OCI-LY1 (cell line): ENCODE measurements at regions not wholly inside any gene's neighbourhood (a gene's known extent, or its start where the extent isn't known, plus 50 kb on each side); places are given as distances from the start of the nearest gene placed in this dataset.

Source experiments
- H2AFZ ChIP-seq: fragments of 200-600 bp; sonication (generic), shearing (Covaris generic); 2 replicates; pipeline ENCODE4 v1.6.0; 2014; ENCODE audit warnings: antibody characterized with exemption, mild to moderate bottlenecking, low read length
- H3F3A ChIP-seq: fragments of 200-600 bp; sonication (generic), shearing (Covaris generic); 2 replicates; pipeline ENCODE4 v1.6.0; 2014; ENCODE audit warnings: mild to moderate bottlenecking, antibody characterized with exemption, low read length, moderate library complexity; ENCODE audit not compliant: insufficient read depth
- H3K27ac ChIP-seq: fragments of 200-600 bp; sonication (generic); 2 replicates; pipeline ENCODE4 v1.5.1; 2014; ENCODE audit warnings: low read length, mixed run types, mild to moderate bottlenecking, low read depth; ENCODE audit not compliant: poor library complexity, severe bottlenecking
- H3K27me3 ChIP-seq: fragments of 200-600 bp; sonication (generic); 2 replicates; pipeline ENCODE4 v1.6.0; 2014; ENCODE audit warnings: antibody characterized with exemption, mild to moderate bottlenecking, low read length, moderate library complexity; ENCODE audit not compliant: insufficient read depth
- H3K36me3 ChIP-seq: fragments of 200-600 bp; sonication (generic); 2 replicates; pipeline ENCODE4 v1.6.1; 2014; ENCODE audit warnings: mild to moderate bottlenecking, antibody characterized with exemption, low read length, moderate library complexity, mixed read lengths; ENCODE audit not compliant: insufficient read depth
- H3K4me1 ChIP-seq: fragments of 200-600 bp; sonication (generic); 2 replicates; pipeline ENCODE4 v1.5.1; 2014; ENCODE audit warnings: mild to moderate bottlenecking, low read length, moderate library complexity; ENCODE audit not compliant: insufficient read depth, severe bottlenecking
- H3K4me2 ChIP-seq: fragments of 200-600 bp; sonication (generic), shearing (Covaris generic); 2 replicates; pipeline ENCODE4 v1.6.1; 2014; ENCODE audit warnings: low read length
- H3K4me3 ChIP-seq: fragments of 200-600 bp; sonication (generic); 2 replicates; pipeline ENCODE4 v1.5.1; 2014; ENCODE audit warnings: low read length, low read depth, mild to moderate bottlenecking, mixed read lengths; ENCODE audit not compliant: poor library complexity, severe bottlenecking
- H3K79me2 ChIP-seq: fragments of 200-600 bp; shearing (Covaris generic); 2 replicates; pipeline ENCODE4 v1.6.1; 2016; ENCODE audit warnings: mixed run types, low read length, mixed read lengths; ENCODE audit not compliant: insufficient read depth
- H3K9ac ChIP-seq: fragments of 200-600 bp; sonication (generic), shearing (Covaris generic); 2 replicates; pipeline ENCODE4 v1.6.1; 2014; ENCODE audit warnings: mild to moderate bottlenecking, low read length, mixed read lengths
- H3K9me2 ChIP-seq: fragments of 200-600 bp; sonication (generic), shearing (Covaris generic); 2 replicates; pipeline ENCODE4 v1.6.1; 2014; ENCODE audit warnings: low read depth, mild to moderate bottlenecking, low read length, mixed read lengths
- H3K9me3 ChIP-seq: fragments of 200-600 bp; shearing (Covaris generic); 2 replicates; pipeline ENCODE4 v1.6.1; 2014; ENCODE audit warnings: low read length, mixed read lengths
- H4K20me1 ChIP-seq: fragments of 200-600 bp; sonication (generic), shearing (Covaris generic); 2 replicates; pipeline ENCODE4 v1.6.0; 2016; ENCODE audit warnings: mild to moderate bottlenecking, low read length; ENCODE audit not compliant: insufficient read depth
- EZH2 ChIP-seq: fragments of 200-600 bp; sonication (generic), shearing (Covaris generic); IDR thresholded peaks from 2 replicates; pipeline ENCODE4 v1.8.0; 2017; ENCODE audit warnings: borderline replicate concordance, mixed run types, mild to moderate bottlenecking, antibody characterized with exemption, low read length, moderate library complexity, mixed read lengths
- TF ChIP-seq, protein P1 (sequence below): fragments of 200-600 bp; sonication (generic), shearing (Covaris generic); IDR thresholded peaks from 2 replicates; pipeline ENCODE4 v1.5.1; 2017; ENCODE audit warnings: mild to moderate bottlenecking, antibody characterized with exemption, low read length, moderate library complexity, mixed read lengths

DNA sequence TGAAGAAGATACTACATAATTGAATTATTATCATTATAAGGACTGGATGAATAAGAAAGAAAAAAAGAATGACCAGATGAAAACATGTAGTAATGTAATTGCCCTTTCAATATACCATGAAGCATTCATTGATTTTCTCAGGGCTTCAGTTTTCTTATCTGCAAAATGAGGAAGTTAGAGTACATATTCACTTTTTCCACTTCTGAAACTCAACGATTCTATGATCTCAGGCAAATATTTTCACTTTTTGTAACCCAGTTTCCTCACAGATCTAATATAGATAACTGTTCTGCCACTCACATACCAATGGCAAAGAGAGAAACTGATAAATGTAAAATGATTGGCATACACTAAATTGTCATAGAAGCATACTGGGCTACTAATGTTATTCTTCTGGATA lies 856.6 kb upstream of the KLHL1 start:
- no peaks in the 10 kb centered on the region for H3K27me3 ChIP-seq
- no peak overlapping the region for H3K27ac ChIP-seq

DNA sequence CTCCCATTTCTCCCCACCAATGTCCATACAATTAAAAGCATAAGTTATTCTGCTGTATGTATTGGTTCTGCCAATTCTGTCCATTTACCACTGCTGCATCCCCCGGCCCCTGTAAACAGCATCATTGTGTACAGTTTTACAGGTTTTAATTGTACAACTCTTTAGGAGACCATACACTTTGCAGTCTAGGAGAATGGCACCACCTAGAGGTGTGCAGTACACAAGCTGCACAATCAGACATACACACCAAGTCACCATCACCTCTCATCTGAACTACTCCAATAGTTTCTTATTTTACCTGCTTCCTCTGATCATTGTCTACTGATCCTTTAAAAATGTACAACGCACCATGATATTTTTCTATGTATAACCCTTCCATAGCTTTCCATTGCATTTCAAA lies 855.9 kb upstream of the KLHL1 start:
- TF ChIP-seq EZH2: no peak
- TF ChIP-seq, protein P1, sequence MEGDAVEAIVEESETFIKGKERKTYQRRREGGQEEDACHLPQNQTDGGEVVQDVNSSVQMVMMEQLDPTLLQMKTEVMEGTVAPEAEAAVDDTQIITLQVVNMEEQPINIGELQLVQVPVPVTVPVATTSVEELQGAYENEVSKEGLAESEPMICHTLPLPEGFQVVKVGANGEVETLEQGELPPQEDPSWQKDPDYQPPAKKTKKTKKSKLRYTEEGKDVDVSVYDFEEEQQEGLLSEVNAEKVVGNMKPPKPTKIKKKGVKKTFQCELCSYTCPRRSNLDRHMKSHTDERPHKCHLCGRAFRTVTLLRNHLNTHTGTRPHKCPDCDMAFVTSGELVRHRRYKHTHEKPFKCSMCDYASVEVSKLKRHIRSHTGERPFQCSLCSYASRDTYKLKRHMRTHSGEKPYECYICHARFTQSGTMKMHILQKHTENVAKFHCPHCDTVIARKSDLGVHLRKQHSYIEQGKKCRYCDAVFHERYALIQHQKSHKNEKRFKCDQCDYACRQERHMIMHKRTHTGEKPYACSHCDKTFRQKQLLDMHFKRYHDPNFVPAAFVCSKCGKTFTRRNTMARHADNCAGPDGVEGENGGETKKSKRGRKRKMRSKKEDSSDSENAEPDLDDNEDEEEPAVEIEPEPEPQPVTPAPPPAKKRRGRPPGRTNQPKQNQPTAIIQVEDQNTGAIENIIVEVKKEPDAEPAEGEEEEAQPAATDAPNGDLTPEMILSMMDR: peak; percentile 37; the same call in 1 of the 2 replicates
- H3K27me3 ChIP-seq: no peaks in the 10 kb centered on the region
- no peaks in the 10 kb centered on the region for H3K79me2 ChIP-seq
- H2AFZ ChIP-seq: no peak overlapping the region
- no peak overlapping the region for H3K4me2 ChIP-seq
- no peaks in the 10 kb centered on the region for H3F3A ChIP-seq
- H3K27ac ChIP-seq: no peak overlapping the region
- no peaks in the 10 kb centered on the region for H3K4me1 ChIP-seq
- no peaks in the 10 kb centered on the region for H3K9me3 ChIP-seq
- H3K36me3 ChIP-seq: no peaks in the 10 kb centered on the region
- no peak overlapping the region for H3K9ac ChIP-seq
- no peak overlapping the region for H3K4me3 ChIP-seq
- no peaks in the 10 kb centered on the region for H3K9me2 ChIP-seq
- no peaks in the 10 kb centered on the region for H4K20me1 ChIP-seq

More for the DNA sequence above, 856.6 kb upstream of the KLHL1 start:
- H2AFZ ChIP-seq: no peak overlapping the region
- H3K9ac ChIP-seq: no peak overlapping the region
- H3K9me3 ChIP-seq: no peaks in the 10 kb centered on the region
- H3K4me3 ChIP-seq: no peak overlapping the region
- no peaks in the 10 kb centered on the region for H3K79me2 ChIP-seq
- TF ChIP-seq, protein P1: no peak
- no peak for TF ChIP-seq EZH2
- H3K36me3 ChIP-seq: no peaks in the 10 kb centered on the region
- H4K20me1 ChIP-seq: no peaks in the 10 kb centered on the region
- H3K4me2 ChIP-seq: no peak overlapping the region
- H3K4me1 ChIP-seq: no peaks in the 10 kb centered on the region
- no peaks in the 10 kb centered on the region for H3F3A ChIP-seq
- no peaks in the 10 kb centered on the region for H3K9me2 ChIP-seq

DNA sequence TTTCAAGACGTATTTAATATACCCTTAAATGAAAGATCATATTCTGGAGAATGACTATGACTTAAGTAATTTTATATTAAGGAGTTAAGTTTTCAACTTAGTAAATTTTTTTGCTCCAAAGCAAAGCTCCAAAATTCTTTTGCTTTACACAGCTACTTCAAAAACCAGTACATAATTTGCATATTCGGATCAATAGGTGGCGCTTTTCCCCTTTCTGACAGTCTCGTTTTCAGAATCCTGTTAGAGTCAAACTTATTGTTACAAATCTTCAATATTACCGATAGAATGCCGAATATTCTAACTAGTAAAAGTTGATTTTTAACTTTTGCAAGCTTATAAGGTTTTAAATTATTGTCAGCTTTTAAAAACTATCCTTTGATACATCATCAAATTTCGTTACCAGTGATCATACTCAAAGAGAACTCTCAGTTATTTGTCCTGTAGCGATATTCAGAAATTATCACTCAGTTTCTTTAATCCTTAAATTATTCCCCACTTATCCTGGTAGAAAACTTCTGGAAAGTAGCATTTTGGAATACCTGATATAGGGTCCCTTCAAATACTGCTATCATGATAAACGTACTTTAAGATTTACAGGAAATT lies 852.7 kb upstream of the KLHL1 start:
- Histone ChIP-seq H3K4me2 (no peak overlapping the region), H3K4me3 (no peak overlapping the region), H3K27ac (no peak overlapping the region), H3F3A (no peaks in the 10 kb centered on the region), H4K20me1 (no peaks in the 10 kb centered on the region), H3K9me3 (no peaks in the 10 kb centered on the region), H3K36me3 (no peaks in the 10 kb centered on the region), H3K9ac (no peak overlapping the region), H3K9me2 (no peaks in the 10 kb centered on the region), H2AFZ (no peak overlapping the region), H3K27me3 (no peaks in the 10 kb centered on the region), H3K79me2 (no peaks in the 10 kb centered on the region), H3K4me1 (no peaks in the 10 kb centered on the region)
- no peak for TF ChIP-seq EZH2
- TF ChIP-seq, protein P1: peak; percentile 57; the same call in 1 of the 2 replicates
